A549 (cell line): ENCODE measurements at regions not wholly inside any gene's neighbourhood (a gene's known extent, or its start where the extent isn't known, plus 50 kb on each side); places are given as distances from the start of the nearest gene placed in this dataset.

Experiments used
- ATAC-seq, 2 experiments: fragments of 200-7000 bp in 1 of 2; fragments of >200 bp in 1 of 2; cut with Nextera tagmentation in 1 of 2; cut with Tn5 transposase in 1 of 2; 3 replicates each; pipeline versions ENCODE4 v1.8.0 to v1.9.1; 2018 to 2020; ENCODE audit warnings: mild to moderate bottlenecking in 1 of 2, moderate library complexity in 1 of 2
- CTCF ChIA-PET: fragments of 300-600 bp; sonication (Branson Sonifier 250); formaldehyde crosslinking; extraction: SDS; loops from one replicate; lab custom pipeline; 2021; ENCODE audit warnings: antibody characterized with exemption, inconsistent platforms; lab: Yijun Ruan, JAX
- POLR2A ChIA-PET: fragments of 350-600 bp; formaldehyde crosslinking; extraction: SDS; loops from one replicate; lab custom pipeline; 2021; ENCODE audit warnings: antibody characterized with exemption, inconsistent platforms; lab: Yijun Ruan, JAX
- DNase-seq, 2 experiments: peaks; one replicate each; pipeline versions ENCODE4 v3.0.0 to v3.0.0-alpha.2; 2011 to 2016; ENCODE audit warnings: low read depth in 1 of 2, low spot score in 1 of 2
- FAIRE-seq: peaks from 2 replicates; lab custom pipeline; 2011; peaks lifted over from hg19 to GRCh38; lab: Jason Lieb, UNC
- H3K27ac ChIP-seq, 2 experiments: fragments of >200 bp; sonication (Bioruptor Twin); formaldehyde crosslinking; 3 replicates each; pipeline ENCODE4 v1.5.1; 2016 to 2017
- H3K4me1 ChIP-seq: fragments of >200 bp; sonication (Bioruptor Twin); formaldehyde crosslinking; 3 replicates; pipeline ENCODE4 v1.6.1; 2016
- H3K4me2 ChIP-seq: fragments of >200 bp; sonication (Bioruptor Twin); formaldehyde crosslinking; 3 replicates; pipeline ENCODE4 v1.6.1; 2016
- H3K4me3 ChIP-seq: fragments of >200 bp; sonication (Bioruptor Twin); formaldehyde crosslinking; 3 replicates; pipeline ENCODE4 v1.5.1; 2016
- H3K9me3 ChIP-seq: fragments of >200 bp; sonication (Bioruptor Twin); formaldehyde crosslinking; 3 replicates; pipeline ENCODE4 v1.6.1; 2016
- CEBPB ChIP-seq, 2 experiments: fragments of >200 bp in 1 of 2; sonication (Bioruptor Twin) in 1 of 2; formaldehyde crosslinking in 1 of 2; IDR thresholded peaks; 2 replicates each; pipeline ENCODE4 v1.6.1; 2012 to 2016
- CHD4 ChIP-seq: fragments of 200-600 bp; sonication (generic); IDR thresholded peaks from 2 replicates; pipeline ENCODE4 v1.6.1; 2016; ENCODE audit warnings: antibody characterized with exemption, mild to moderate bottlenecking, borderline replicate concordance
- EHMT2 ChIP-seq: fragments of 200-600 bp; sonication (generic); IDR thresholded peaks from 2 replicates; pipeline ENCODE4 v1.6.1; 2016; ENCODE audit warnings: antibody characterized with exemption, low read depth, mild to moderate bottlenecking, moderate library complexity
- FOSL2 ChIP-seq, 2 experiments: fragments of 450-650 bp in 1 of 2; fragments of >200 bp in 1 of 2; sonication (Bioruptor Twin) in 1 of 2; formaldehyde crosslinking; IDR thresholded peaks; 2 replicates each; pipeline versions ENCODE4 v1.5.0 to v1.6.1; 2016 to 2020; ENCODE audit warnings: mild to moderate bottlenecking in 1 of 2, moderate library complexity in 1 of 2
- HOXA7 ChIP-seq: fragments of 250-450 bp; sonication (Bioruptor Pico); IDR thresholded peaks from 2 replicates; pipeline ENCODE4 v1.5.0; 2020; ENCODE audit warnings: mild to moderate bottlenecking, moderate library complexity
- JUNB ChIP-seq: fragments of >200 bp; sonication (Bioruptor Twin); formaldehyde crosslinking; IDR thresholded peaks from 2 replicates; pipeline ENCODE4 v1.6.1; 2016
- NFE2L2 ChIP-seq: fragments of 150-350 bp; conservative IDR thresholded peaks from 2 replicates; pipeline ENCODE4 v1.6.1; 2014; ENCODE audit warnings: low read length
- PHF8 ChIP-seq: fragments of 200-600 bp; sonication (generic); IDR thresholded peaks from 2 replicates; pipeline ENCODE4 v1.6.1; 2016; ENCODE audit warnings: low read depth, mild to moderate bottlenecking, antibody characterized with exemption, moderate library complexity, borderline replicate concordance
- POLR2AphosphoS2 ChIP-seq: conservative IDR thresholded peaks from 2 replicates; pipeline ENCODE4 v1.6.1; 2012; ENCODE audit warnings: low read length, improper control_type of control experiment, inconsistent platforms
- RARB ChIP-seq: fragments of 250-450 bp; sonication (Bioruptor Pico); IDR thresholded peaks from 2 replicates; pipeline ENCODE4 v1.8.0; 2021; ENCODE audit warnings: mild to moderate bottlenecking, moderate library complexity
- RFX5 ChIP-seq: fragments of 450-650 bp; IDR thresholded peaks from 2 replicates; pipeline ENCODE4 v1.7.1; 2014; ENCODE audit warnings: antibody characterized with exemption, mild to moderate bottlenecking, moderate library complexity
- SMC3 ChIP-seq: fragments of >200 bp; sonication (Bioruptor Twin); formaldehyde crosslinking; IDR thresholded peaks from 3 replicates; pipeline ENCODE4 v1.6.1; 2018; ENCODE audit warnings: inconsistent platforms
- ZNF302 ChIP-seq: fragments of 250-450 bp; sonication (Bioruptor Pico); IDR thresholded peaks from 2 replicates; pipeline ENCODE4 v1.9.0; 2021; ENCODE audit warnings: inconsistent platforms, mild to moderate bottlenecking, moderate library complexity
- WGBS: methylation state at CpG from one replicate; pipeline ENCODE4 v1.1.6; 2017; ENCODE audit errors: missing lambda C conversion rate; 5-methylcytosine and 5-hydroxymethylcytosine counted together
- TF ChIP-seq, protein P1 (sequence below): fragments of >200 bp; sonication (Bioruptor Twin); formaldehyde crosslinking; IDR thresholded peaks from 3 replicates; pipeline ENCODE4 v1.5.1; 2016
- TF ChIP-seq, protein P2 (sequence below): IDR thresholded peaks from 2 replicates; pipeline ENCODE4 v1.6.1; 2012

- TF ChIP-seq, protein P1, sequence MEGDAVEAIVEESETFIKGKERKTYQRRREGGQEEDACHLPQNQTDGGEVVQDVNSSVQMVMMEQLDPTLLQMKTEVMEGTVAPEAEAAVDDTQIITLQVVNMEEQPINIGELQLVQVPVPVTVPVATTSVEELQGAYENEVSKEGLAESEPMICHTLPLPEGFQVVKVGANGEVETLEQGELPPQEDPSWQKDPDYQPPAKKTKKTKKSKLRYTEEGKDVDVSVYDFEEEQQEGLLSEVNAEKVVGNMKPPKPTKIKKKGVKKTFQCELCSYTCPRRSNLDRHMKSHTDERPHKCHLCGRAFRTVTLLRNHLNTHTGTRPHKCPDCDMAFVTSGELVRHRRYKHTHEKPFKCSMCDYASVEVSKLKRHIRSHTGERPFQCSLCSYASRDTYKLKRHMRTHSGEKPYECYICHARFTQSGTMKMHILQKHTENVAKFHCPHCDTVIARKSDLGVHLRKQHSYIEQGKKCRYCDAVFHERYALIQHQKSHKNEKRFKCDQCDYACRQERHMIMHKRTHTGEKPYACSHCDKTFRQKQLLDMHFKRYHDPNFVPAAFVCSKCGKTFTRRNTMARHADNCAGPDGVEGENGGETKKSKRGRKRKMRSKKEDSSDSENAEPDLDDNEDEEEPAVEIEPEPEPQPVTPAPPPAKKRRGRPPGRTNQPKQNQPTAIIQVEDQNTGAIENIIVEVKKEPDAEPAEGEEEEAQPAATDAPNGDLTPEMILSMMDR = no peak
These were observed 469.3 kb upstream of the MAN1A1 start (continued) for GRCh38 chr6:119818876-119819275.

GRCh38 chr6:119814609-119815400 lies 465.2 kb upstream of the MAN1A1 start:
- CTCF ChIA-PET = no interaction called here
- no peak for FAIRE-seq

GRCh38 chr6:119802464-119802863 lies 452.9 kb upstream of the MAN1A1 start:
- Histone ChIP-seq H3K27ac (no peak overlapping the region), H3K4me3 (no peak overlapping the region), H3K4me2 (no peak overlapping the region), H3K9me3 (no peaks in the 10 kb centered on the region), H3K4me1 (no peaks in the 10 kb centered on the region)
- ChIA-PET CTCF (no interaction called here), POLR2A (no interaction called here)
- TF ChIP-seq ZNF302 (CRISPR knock-in tag) (no peak), CHD4 (no peak), EHMT2 (no peak), FOSL2 (IDR thresholded peaks at IDR 0.05) (no peak), FOSL2 (CRISPR knock-in tag; IDR thresholded peaks at IDR 0.05) (no peak), HOXA7 (CRISPR knock-in tag) (no peak)
- TF ChIP-seq, protein P1 = no peak
- 21% methylated on average over 3 of the region's 3 CpGs for WGBS
- DNase-seq (no peak), FAIRE-seq (no peak), ATAC-seq (no peak)

More at GRCh38 chr6:119814609-119815400, 465.2 kb upstream of the MAN1A1 start:
- TF ChIP-seq PHF8 (no peak), FOSL2 (IDR thresholded peaks at IDR 0.05) (no peak), FOSL2 (CRISPR knock-in tag; IDR thresholded peaks at IDR 0.05) (no peak), RFX5 (no peak), CEBPB (IDR thresholded peaks at IDR 0.05) (no peak), RARB (CRISPR knock-in tag) (no peak), NFE2L2 (no peak), SMC3 (no peak), JUNB (no peak), POLR2AphosphoS2 (no peak)
- TF ChIP-seq, protein P2, sequence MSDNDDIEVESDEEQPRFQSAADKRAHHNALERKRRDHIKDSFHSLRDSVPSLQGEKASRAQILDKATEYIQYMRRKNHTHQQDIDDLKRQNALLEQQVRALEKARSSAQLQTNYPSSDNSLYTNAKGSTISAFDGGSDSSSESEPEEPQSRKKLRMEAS = no peak
- TF ChIP-seq, protein P1 = no peak
- TF ChIP-seq, all 56 proteins: peak for 0
- DNase-seq (no peak), ATAC-seq (no peak)
- Histone ChIP-seq H3K4me3 (no peak overlapping the region), H3K9me3 (no peaks in the 10 kb centered on the region), H3K4me1 (no peaks in the 10 kb centered on the region), H3K4me2 (no peak overlapping the region), H3K27ac (no peak overlapping the region)
- POLR2A ChIA-PET = no interaction called here
- WGBS = 5% methylated on average over 9 of the region's 9 CpGs
